NCI-H2081 (cell line): ENCODE measurements at regions not wholly inside any gene's neighbourhood (a gene's known extent, or its start where the extent isn't known, plus 50 kb on each side); places are given as distances from the start of the nearest gene placed in this dataset.

Source experiments
- DNase-seq, 2 experiments: peaks; one replicate each; lab custom pipeline; 2025; lab: John Stamatoyannopoulos, UW

- no peak for DNase-seq
Measured at GRCh38 chr3:25355998-25356397, 72.1 kb upstream of the RARB start.

- no peak for DNase-seq
Measured at GRCh38 chr3:25362118-25362517, 65.9 kb upstream of the RARB start.

GRCh38 chr3:25365636-25366035, 62.4 kb upstream of the RARB start:
- no peak for DNase-seq

- no peak for DNase-seq
Measured at GRCh38 chr3:25367025-25367424, 61.0 kb upstream of the RARB start.

GRCh38 chr3:25372167-25372566, 55.9 kb upstream of the RARB start:
- DNase-seq = no peak

GRCh38 chr3:25376340-25376739, 51.7 kb upstream of the RARB start:
- DNase-seq = no peak

GRCh38 chr3:25377042-25377441, 51.0 kb upstream of the RARB start:
- no peak for DNase-seq
